ENCODE measurements at regions not wholly inside any gene's neighbourhood (a gene's known extent, or its start where the extent isn't known, plus 50 kb on each side); places are given as distances from the start of the nearest gene placed in this dataset.

DNA sequence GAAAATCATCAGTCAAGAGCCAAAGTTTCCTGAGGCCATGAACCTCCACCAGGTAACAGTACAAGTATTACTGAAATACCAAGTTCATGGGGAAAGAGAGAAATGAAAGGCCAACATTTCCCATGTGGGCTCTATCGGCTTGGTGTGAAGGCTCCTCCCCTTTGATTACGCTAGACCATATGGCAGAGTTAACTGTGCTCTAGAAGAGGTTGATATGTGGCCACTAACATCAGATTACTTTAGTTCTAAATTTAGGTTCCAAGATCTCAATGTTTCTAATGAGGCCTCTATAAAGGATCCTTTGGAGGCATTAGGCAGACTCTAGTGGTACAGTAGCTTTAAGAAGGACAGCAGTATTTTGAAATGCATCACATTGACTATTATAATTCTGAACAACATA, 127.1 kb downstream of the SEMA6D start:
- Histone ChIP-seq H3K27me3 (ENCODE audit: low read depth) (no peaks in the 10 kb centered on the region), H3K4me1 (peaks cover 8% of the 10 kb centered on the region), H3K4me3 (no peak overlapping the region), H3K36me3 (no peaks in the 10 kb centered on the region), H3K9me3 (replicated peaks) (no peaks in the 10 kb centered on the region), H3K27ac (replicated peaks) (no peak overlapping the region)
- intact Hi-C loops (cut with micrococcal nuclease) = no loop called here
- DNase-seq = no peak
- no peak for TF ChIP-seq CTCF (IDR thresholded peaks at IDR 0.05; ENCODE audit: borderline replicate concordance)

- no peak for DNase-seq
- no peaks in the 10 kb centered on the region for H3K36me3 ChIP-seq
Measured at GRCh38 chr15:47846128-47846868, 129.0 kb downstream of the SEMA6D start.

GRCh38 chr15:47846876-47847275, 129.6 kb downstream of the SEMA6D start:
- Histone ChIP-seq H3K27ac (replicated peaks) (no peak overlapping the region), H3K36me3 (no peaks in the 10 kb centered on the region), H3K4me3 (no peak overlapping the region), H3K9me3 (replicated peaks) (no peaks in the 10 kb centered on the region), H3K27me3 (ENCODE audit: low read depth) (no peaks in the 10 kb centered on the region), H3K4me1 (no peaks in the 10 kb centered on the region)
- TF ChIP-seq CTCF (IDR thresholded peaks at IDR 0.05; ENCODE audit: borderline replicate concordance) = no peak
- no peak for DNase-seq
- intact Hi-C loops (cut with micrococcal nuclease) = no loop called here

More at GRCh38 chr15:47846128-47846868, 129.0 kb downstream of the SEMA6D start:
- Histone ChIP-seq H3K4me1 (no peaks in the 10 kb centered on the region), H3K27me3 (ENCODE audit: low read depth) (no peaks in the 10 kb centered on the region), H3K9me3 (replicated peaks) (no peaks in the 10 kb centered on the region), H3K27ac (replicated peaks) (no peak overlapping the region), H3K4me3 (no peak overlapping the region)
- intact Hi-C loops (cut with micrococcal nuclease) = no loop called here
- TF ChIP-seq CTCF (IDR thresholded peaks at IDR 0.05; ENCODE audit: borderline replicate concordance) = no peak

- TF ChIP-seq CTCF (IDR thresholded peaks at IDR 0.05; ENCODE audit: borderline replicate concordance) = no peak
- Histone ChIP-seq H3K36me3 (no peaks in the 10 kb centered on the region), H3K9me3 (replicated peaks) (no peaks in the 10 kb centered on the region), H3K27me3 (ENCODE audit: low read depth) (peaks cover 9% of the 10 kb centered on the region), H3K4me1 (no peaks in the 10 kb centered on the region), H3K4me3 (no peak overlapping the region), H3K27ac (replicated peaks) (no peak overlapping the region)
- intact Hi-C loops (cut with micrococcal nuclease) = no loop called here
- DNase-seq = no peak
Measured at GRCh38 chr15:47856071-47856470, 138.8 kb downstream of the SEMA6D start.

GRCh38 chr15:47857014-47857775, 139.9 kb downstream of the SEMA6D start:
- intact Hi-C loops (cut with micrococcal nuclease) = no loop called here
- no peak for DNase-seq
- Histone ChIP-seq H3K4me1 (no peaks in the 10 kb centered on the region), H3K27me3 (ENCODE audit: low read depth) (peaks cover 9% of the 10 kb centered on the region), H3K27ac (replicated peaks) (no peak overlapping the region), H3K4me3 (no peak overlapping the region), H3K36me3 (no peaks in the 10 kb centered on the region), H3K9me3 (replicated peaks) (no peaks in the 10 kb centered on the region)
- TF ChIP-seq CTCF (IDR thresholded peaks at IDR 0.05; ENCODE audit: borderline replicate concordance) = no peak

All from left ventricle myocardium inferior (tissue), 1 donor.